H9 (cell line): ENCODE measurements at regions not wholly inside any gene's neighbourhood (a gene's known extent, or its start where the extent isn't known, plus 50 kb on each side); places are given as distances from the start of the nearest gene placed in this dataset.
A peak's percentile ranks its signal among the peaks of the same experiment; 100 is the strongest.

Source experiments
- DNase-seq: peaks from one replicate; pipeline ENCODE4 v3.0.0-alpha.2; 2017
- H2AFZ ChIP-seq: one replicate; pipeline ENCODE4 v1.6.1; 2013; ENCODE audit warnings: mild to moderate bottlenecking, low read length, control low read depth, moderate library complexity
- H2AK5ac ChIP-seq: 2 replicates; pipeline ENCODE4 v1.6.1; 2013; ENCODE audit warnings: low read length, control low read depth, mixed read lengths; ENCODE audit not compliant: insufficient read length
- H2BK120ac ChIP-seq: one replicate; pipeline ENCODE4 v1.6.1; 2013; ENCODE audit warnings: low read depth, mild to moderate bottlenecking, low read length, control low read depth, inconsistent platforms; ENCODE audit not compliant: poor library complexity, severe bottlenecking
- H2BK12ac ChIP-seq: 2 replicates; pipeline ENCODE4 v1.6.1; 2013; ENCODE audit warnings: low read length, control low read depth, mixed read lengths, low read depth; ENCODE audit not compliant: insufficient read length
- H2BK15ac ChIP-seq: 2 replicates; pipeline ENCODE4 v1.6.1; 2013; ENCODE audit warnings: low read depth, low read length, control low read depth
- H2BK20ac ChIP-seq: one replicate; pipeline ENCODE4 v1.6.1; 2013; ENCODE audit warnings: low read depth, mild to moderate bottlenecking, low read length, control low read depth, inconsistent platforms; ENCODE audit not compliant: poor library complexity, severe bottlenecking
- H2BK5ac ChIP-seq: 2 replicates; pipeline ENCODE4 v1.6.1; 2013; ENCODE audit warnings: low read length, control low read depth, mixed read lengths; ENCODE audit not compliant: insufficient read length
- H3K14ac ChIP-seq: 2 replicates; pipeline ENCODE4 v1.6.1; 2013; ENCODE audit warnings: low read length, control low read depth; ENCODE audit not compliant: insufficient read depth
- H3K18ac ChIP-seq: 2 replicates; pipeline ENCODE4 v1.6.1; 2013; ENCODE audit warnings: low read depth, mild to moderate bottlenecking, mixed read lengths, low read length, control low read depth; ENCODE audit not compliant: insufficient read length
- H3K23ac ChIP-seq: 2 replicates; pipeline ENCODE4 v1.6.1; 2013; ENCODE audit warnings: low read length, control low read depth, mixed read lengths, low read depth; ENCODE audit not compliant: insufficient read length
- H3K23me2 ChIP-seq: 2 replicates; pipeline ENCODE4 v1.6.1; 2013; ENCODE audit warnings: low read depth, mild to moderate bottlenecking, mixed read lengths, low read length, control low read depth; ENCODE audit not compliant: insufficient read length, poor library complexity, severe bottlenecking
- H3K27ac ChIP-seq: 2 replicates; pipeline ENCODE4 v1.5.1; 2013; ENCODE audit warnings: low read length, control low read depth, mixed read lengths, low read depth; ENCODE audit not compliant: insufficient read length
- H3K27me3 ChIP-seq: 2 replicates; pipeline ENCODE4 v1.6.1; 2013; ENCODE audit warnings: low read length, control low read depth, inconsistent platforms; ENCODE audit not compliant: insufficient read depth
- H3K4ac ChIP-seq: 2 replicates; pipeline ENCODE4 v1.6.1; 2013; ENCODE audit warnings: low read depth, mild to moderate bottlenecking, control low read depth, inconsistent platforms, low read length, moderate library complexity
- H3K4me1 ChIP-seq: 2 replicates; pipeline ENCODE4 v1.6.1; 2013; ENCODE audit warnings: low read length, control low read depth, inconsistent platforms; ENCODE audit not compliant: insufficient read depth
- H3K4me2 ChIP-seq: 2 replicates; pipeline ENCODE4 v1.6.1; 2013; ENCODE audit warnings: low read length, control low read depth, mixed read lengths; ENCODE audit not compliant: insufficient read length, insufficient read depth
- H3K56ac ChIP-seq: 2 replicates; pipeline ENCODE4 v1.6.1; 2013; ENCODE audit warnings: low read depth, mild to moderate bottlenecking, mixed read lengths, low read length, control low read depth; ENCODE audit not compliant: insufficient read length
- H3K79me1 ChIP-seq: 2 replicates; pipeline ENCODE4 v1.6.1; 2013; ENCODE audit warnings: low read depth, mild to moderate bottlenecking, moderate library complexity, low read length, control low read depth, inconsistent platforms; ENCODE audit not compliant: insufficient read depth, poor library complexity, severe bottlenecking
- H3K79me2 ChIP-seq: 2 replicates; pipeline ENCODE4 v1.6.1; 2013; ENCODE audit warnings: low read length, control low read depth, inconsistent platforms; ENCODE audit not compliant: insufficient read depth
- H3K9ac ChIP-seq: 2 replicates; pipeline ENCODE4 v1.6.1; 2013; ENCODE audit warnings: low read length, control low read depth, mixed read lengths; ENCODE audit not compliant: insufficient read length; ENCODE audit errors: extremely low read depth
- H3K9me3 ChIP-seq: one replicate; pipeline ENCODE4 v1.6.1; 2013; ENCODE audit warnings: low read depth, low read length, inconsistent platforms; ENCODE audit not compliant: control insufficient read depth
- H3T11ph ChIP-seq: one replicate; pipeline ENCODE4 v1.6.1; 2013; ENCODE audit warnings: mild to moderate bottlenecking, low read length, control low read depth, inconsistent platforms
- H4K20me1 ChIP-seq: one replicate; pipeline ENCODE4 v1.6.1; 2013; ENCODE audit not compliant: control insufficient read depth, insufficient read length, insufficient read depth
- H4K5ac ChIP-seq: 2 replicates; pipeline ENCODE4 v1.6.1; 2013; ENCODE audit warnings: low read depth, mild to moderate bottlenecking, mixed read lengths, low read length, control low read depth; ENCODE audit not compliant: insufficient read length
- H4K8ac ChIP-seq: replicated peaks from 2 replicates; pipeline ENCODE4 v1.6.1; 2013; ENCODE audit warnings: low read length, control low read depth, mixed read lengths, low read depth; ENCODE audit not compliant: insufficient read length
- H4K91ac ChIP-seq: 2 replicates; pipeline ENCODE4 v1.6.1; 2013; ENCODE audit warnings: low read depth, mild to moderate bottlenecking, moderate library complexity, mixed read lengths, low read length, control low read depth; ENCODE audit not compliant: insufficient read length
- H3K27ac Mint-ChIP-seq, 3 experiments: 2 replicates in 2 of 3; 3 replicates in 1 of 3; pipeline ENCODE4 v1.8.0; 2020 to 2021; ENCODE audit warnings: mixed read lengths in 3 of 3, mild to moderate bottlenecking in 1 of 3, moderate library complexity in 1 of 3
- H3K27me3 Mint-ChIP-seq: 2 replicates; pipeline ENCODE4 v1.8.0; 2021; ENCODE audit warnings: low read depth, mild to moderate bottlenecking, moderate library complexity, mixed read lengths
- H3K36me3 Mint-ChIP-seq, 3 experiments: 2 replicates in 2 of 3; 3 replicates in 1 of 3; pipeline ENCODE4 v1.8.0; 2020 to 2021; ENCODE audit warnings: low read depth in 3 of 3, mixed read lengths in 3 of 3; ENCODE audit not compliant: insufficient read depth in 1 of 3
- H3K4me1 Mint-ChIP-seq, 2 experiments: 2 replicates each; pipeline ENCODE4 v1.8.0; 2020; ENCODE audit warnings: mixed read lengths in 2 of 2
- H3K4me3 Mint-ChIP-seq, 2 experiments: 2 replicates in 1 of 2; 3 replicates in 1 of 2; pipeline ENCODE4 v1.8.0; 2020 to 2021; ENCODE audit warnings: mild to moderate bottlenecking in 2 of 2, mixed read lengths in 2 of 2, moderate library complexity in 1 of 2
- H3K9me3 Mint-ChIP-seq, 2 experiments: 2 replicates in 1 of 2; 3 replicates in 1 of 2; pipeline ENCODE4 v1.8.0; 2020; ENCODE audit warnings: mild to moderate bottlenecking in 2 of 2, mixed read lengths in 2 of 2, moderate library complexity in 1 of 2
- WGBS: extraction: QIAGEN DNeasy Blood & Tissue Kit; methylation state at CpG from one replicate; pipeline ENCODE4 v1.1.7; 2013; ENCODE audit warnings: missing lambda C conversion rate, low lambda C conversion rate, mixed read lengths; ENCODE audit not compliant: insufficient read length; ENCODE audit errors: extremely low coverage; 5-methylcytosine and 5-hydroxymethylcytosine counted together
- TF ChIP-seq, protein P1 (sequence below): fragments of 200-600 bp; sonication (generic); conservative IDR thresholded peaks from 3 replicates; pipeline ENCODE4 v1.8.0; 2021; ENCODE audit warnings: antibody characterized with exemption, mild to moderate bottlenecking

DNA sequence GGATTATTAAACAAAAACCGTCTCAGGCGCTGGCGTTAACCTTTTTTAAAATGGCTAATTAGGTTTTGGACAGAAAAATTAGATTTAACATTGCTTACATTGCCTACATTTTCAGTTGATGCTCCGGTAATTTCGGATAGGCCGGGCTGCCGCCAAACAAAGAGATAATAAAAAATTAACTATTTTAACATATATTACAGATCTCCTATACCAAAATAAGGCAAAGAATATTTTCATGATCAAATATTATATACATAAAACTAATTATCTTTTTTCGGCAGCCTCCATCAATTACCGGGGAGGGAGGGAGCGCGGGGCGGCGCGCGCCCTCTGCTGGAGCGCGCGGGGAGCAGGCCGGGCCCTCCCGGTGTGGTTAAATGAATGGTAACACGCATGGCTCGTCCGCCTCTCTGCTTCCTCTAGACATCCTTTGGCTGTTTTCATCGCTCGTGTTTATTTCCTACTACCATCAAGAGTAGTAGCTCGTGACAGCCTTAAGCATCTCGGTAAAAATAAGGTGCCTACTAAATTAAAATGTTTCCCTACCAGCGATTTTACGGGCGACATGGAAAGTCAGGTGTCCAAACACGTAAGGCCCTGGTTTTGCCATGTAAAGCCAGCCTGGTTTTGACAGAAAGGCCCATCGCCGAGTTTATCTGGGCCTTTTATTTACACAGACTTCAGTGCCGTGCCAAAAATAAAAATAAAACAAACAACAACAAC lies 52.4 kb upstream of the TMEM33 start:
- no peak overlapping the region for H2BK12ac ChIP-seq
- H2BK15ac ChIP-seq = no peak overlapping the region
- no peak overlapping the region for H2AK5ac ChIP-seq
- H3K23ac ChIP-seq = no peak overlapping the region
- H3K23me2 ChIP-seq = peaks cover 14% of the 10 kb centered on the region
- no peaks in the 10 kb centered on the region for H3K79me1 ChIP-seq
- H4K91ac ChIP-seq = no peak overlapping the region
- H3K4me1 ChIP-seq = no peaks in the 10 kb centered on the region
- Mint-ChIP-seq H3K27ac (no peak overlapping the region), H3K36me3 (no peaks in the 10 kb centered on the region), H3K4me3 (peak overlapping the region; percentile 30 to 76; a peak in 3 of 5 replicates), H3K27me3 (peaks cover 100% of the 10 kb centered on the region), H3K9me3 (no peaks in the 10 kb centered on the region; a peak in 1 of 5 replicates), H3K4me1 (peaks cover 22 to 34% of the 10 kb centered on the region in 2 experiments)
- H3K9me3 ChIP-seq = no peaks in the 10 kb centered on the region
- H3K27me3 ChIP-seq = peaks cover 70% of the 10 kb centered on the region
- H2BK20ac ChIP-seq = no peak overlapping the region
- no peak overlapping the region for H3K14ac ChIP-seq
- no peak overlapping the region for H2AFZ ChIP-seq
- no peak overlapping the region for H4K5ac ChIP-seq
- H3K27ac ChIP-seq = no peak overlapping the region
- no peak overlapping the region for H3K18ac ChIP-seq
- H4K8ac ChIP-seq = no peak overlapping the region
- WGBS = no CpG with 5 or more reads among the region's 34 CpGs
- no peak overlapping the region for H3K4ac ChIP-seq
- H3K79me2 ChIP-seq = no peaks in the 10 kb centered on the region
- H3K4me2 ChIP-seq = peak overlapping the region; percentile 21
- no peak overlapping the region for H2BK120ac ChIP-seq
- H3K56ac ChIP-seq = no peak overlapping the region
- no peak overlapping the region for H2BK5ac ChIP-seq
- no peak overlapping the region for H3K9ac ChIP-seq
- TF ChIP-seq, protein P1, sequence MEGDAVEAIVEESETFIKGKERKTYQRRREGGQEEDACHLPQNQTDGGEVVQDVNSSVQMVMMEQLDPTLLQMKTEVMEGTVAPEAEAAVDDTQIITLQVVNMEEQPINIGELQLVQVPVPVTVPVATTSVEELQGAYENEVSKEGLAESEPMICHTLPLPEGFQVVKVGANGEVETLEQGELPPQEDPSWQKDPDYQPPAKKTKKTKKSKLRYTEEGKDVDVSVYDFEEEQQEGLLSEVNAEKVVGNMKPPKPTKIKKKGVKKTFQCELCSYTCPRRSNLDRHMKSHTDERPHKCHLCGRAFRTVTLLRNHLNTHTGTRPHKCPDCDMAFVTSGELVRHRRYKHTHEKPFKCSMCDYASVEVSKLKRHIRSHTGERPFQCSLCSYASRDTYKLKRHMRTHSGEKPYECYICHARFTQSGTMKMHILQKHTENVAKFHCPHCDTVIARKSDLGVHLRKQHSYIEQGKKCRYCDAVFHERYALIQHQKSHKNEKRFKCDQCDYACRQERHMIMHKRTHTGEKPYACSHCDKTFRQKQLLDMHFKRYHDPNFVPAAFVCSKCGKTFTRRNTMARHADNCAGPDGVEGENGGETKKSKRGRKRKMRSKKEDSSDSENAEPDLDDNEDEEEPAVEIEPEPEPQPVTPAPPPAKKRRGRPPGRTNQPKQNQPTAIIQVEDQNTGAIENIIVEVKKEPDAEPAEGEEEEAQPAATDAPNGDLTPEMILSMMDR = peak; percentile 99
- H3T11ph ChIP-seq = no peak overlapping the region
- DNase-seq = peak; percentile 48
- no peaks in the 10 kb centered on the region for H4K20me1 ChIP-seq
